ACC112 (cell line): ENCODE measurements at regions not wholly inside any gene's neighbourhood (a gene's known extent, or its start where the extent isn't known, plus 50 kb on each side); places are given as distances from the start of the nearest gene placed in this dataset.

Experiments
- H2AFZ ChIP-seq: fragments of 200-600 bp; sonication (generic); one replicate; pipeline ENCODE4 v1.6.0; 2017; ENCODE audit warnings: antibody characterized with exemption, low read length; ENCODE audit not compliant: unreplicated experiment
- H3K27ac ChIP-seq: fragments of 200-600 bp; sonication (generic); 2 replicates; pipeline ENCODE4 v1.5.1; 2014; ENCODE audit warnings: low read depth, mild to moderate bottlenecking, antibody characterized with exemption, low read length, moderate library complexity
- H3K27me3 ChIP-seq: fragments of 200-600 bp; sonication (generic); 2 replicates; pipeline ENCODE4 v1.6.1; 2014; ENCODE audit warnings: mild to moderate bottlenecking, antibody characterized with exemption, low read length, moderate library complexity, mixed read lengths; ENCODE audit not compliant: insufficient read depth
- H3K36me3 ChIP-seq: fragments of 200-600 bp; sonication (generic); 2 replicates; pipeline ENCODE4 v1.6.1; 2016; ENCODE audit warnings: mild to moderate bottlenecking, antibody characterized with exemption, low read length, moderate library complexity, mixed read lengths; ENCODE audit not compliant: insufficient read depth
- H3K4me1 ChIP-seq: fragments of 200-600 bp; sonication (generic); one replicate; pipeline ENCODE4 v1.6.1; 2016; ENCODE audit warnings: low read length, mixed read lengths; ENCODE audit not compliant: insufficient read depth, unreplicated experiment, control insufficient read depth
- H3K4me3 ChIP-seq: fragments of 200-600 bp; sonication (generic); 2 replicates; pipeline ENCODE4 v1.5.1; 2014; ENCODE audit warnings: mild to moderate bottlenecking, low read depth, low read length
- H3K79me2 ChIP-seq: fragments of 200-600 bp; sonication (generic); one replicate; pipeline ENCODE4 v1.6.0; 2016; ENCODE audit warnings: low read length; ENCODE audit not compliant: control insufficient read depth, unreplicated experiment, insufficient read depth

- Histone ChIP-seq H3K4me1 (no peaks in the 10 kb centered on the region), H3K79me2 (no peaks in the 10 kb centered on the region), H3K4me3 (no peak overlapping the region), H3K36me3 (no peaks in the 10 kb centered on the region), H3K27ac (no peak overlapping the region), H2AFZ (no peak overlapping the region), H3K27me3 (no peaks in the 10 kb centered on the region)
These were observed 926.9 kb downstream of the TSN start for GRCh38 chr2:122682356-122682755.

GRCh38 chr2:122683018-122683417 lies 927.6 kb downstream of the TSN start:
- Histone ChIP-seq H3K4me1 (no peaks in the 10 kb centered on the region), H3K79me2 (no peaks in the 10 kb centered on the region), H2AFZ (no peak overlapping the region), H3K4me3 (no peak overlapping the region), H3K36me3 (no peaks in the 10 kb centered on the region), H3K27ac (no peak overlapping the region), H3K27me3 (no peaks in the 10 kb centered on the region)

- no peaks in the 10 kb centered on the region for H3K4me1 ChIP-seq
- H3K27ac ChIP-seq = no peak overlapping the region
- H3K27me3 ChIP-seq = no peaks in the 10 kb centered on the region
- no peak overlapping the region for H2AFZ ChIP-seq
- no peaks in the 10 kb centered on the region for H3K36me3 ChIP-seq
- H3K4me3 ChIP-seq = no peak overlapping the region
- H3K79me2 ChIP-seq = no peaks in the 10 kb centered on the region
These were observed 937.1 kb downstream of the TSN start for GRCh38 chr2:122692400-122693083.

GRCh38 chr2:122697415-122697814 lies 942.0 kb downstream of the TSN start:
- H3K79me2 ChIP-seq = no peaks in the 10 kb centered on the region
- H3K4me3 ChIP-seq = no peak overlapping the region
- H3K36me3 ChIP-seq = no peaks in the 10 kb centered on the region
- H3K27ac ChIP-seq = no peak overlapping the region
- H3K4me1 ChIP-seq = no peaks in the 10 kb centered on the region
- H3K27me3 ChIP-seq = no peaks in the 10 kb centered on the region
- H2AFZ ChIP-seq = no peak overlapping the region

GRCh38 chr2:122703676-122704075 lies 948.2 kb downstream of the TSN start:
- no peaks in the 10 kb centered on the region for H3K27me3 ChIP-seq
- no peak overlapping the region for H3K4me3 ChIP-seq
- H3K4me1 ChIP-seq = no peaks in the 10 kb centered on the region
- H3K27ac ChIP-seq = no peak overlapping the region
- no peaks in the 10 kb centered on the region for H3K36me3 ChIP-seq
- no peak overlapping the region for H2AFZ ChIP-seq
- H3K79me2 ChIP-seq = no peaks in the 10 kb centered on the region

GRCh38 chr2:122704109-122704563 lies 948.7 kb downstream of the TSN start:
- no peaks in the 10 kb centered on the region for H3K79me2 ChIP-seq
- H3K36me3 ChIP-seq = no peaks in the 10 kb centered on the region
- H3K27ac ChIP-seq = no peak overlapping the region
- no peaks in the 10 kb centered on the region for H3K4me1 ChIP-seq
- H2AFZ ChIP-seq = no peak overlapping the region
- no peak overlapping the region for H3K4me3 ChIP-seq
- H3K27me3 ChIP-seq = no peaks in the 10 kb centered on the region

GRCh38 chr2:122705746-122706145 lies 950.3 kb downstream of the TSN start:
- H3K79me2 ChIP-seq = no peaks in the 10 kb centered on the region
- H3K27me3 ChIP-seq = no peaks in the 10 kb centered on the region
- H3K4me3 ChIP-seq = no peak overlapping the region
- no peaks in the 10 kb centered on the region for H3K36me3 ChIP-seq
- no peak overlapping the region for H3K27ac ChIP-seq
- no peak overlapping the region for H2AFZ ChIP-seq
- H3K4me1 ChIP-seq = no peaks in the 10 kb centered on the region

GRCh38 chr2:122706757-122707223 lies 951.3 kb downstream of the TSN start:
- Histone ChIP-seq H2AFZ (no peak overlapping the region), H3K4me1 (no peaks in the 10 kb centered on the region), H3K79me2 (no peaks in the 10 kb centered on the region), H3K4me3 (no peak overlapping the region), H3K36me3 (no peaks in the 10 kb centered on the region), H3K27ac (no peak overlapping the region), H3K27me3 (no peaks in the 10 kb centered on the region)

- H3K27me3 ChIP-seq = no peaks in the 10 kb centered on the region
- no peak overlapping the region for H3K27ac ChIP-seq
- H3K36me3 ChIP-seq = no peaks in the 10 kb centered on the region
- H3K4me3 ChIP-seq = no peak overlapping the region
- H2AFZ ChIP-seq = no peak overlapping the region
- no peaks in the 10 kb centered on the region for H3K79me2 ChIP-seq
- no peaks in the 10 kb centered on the region for H3K4me1 ChIP-seq
These were observed 951.9 kb downstream of the TSN start for GRCh38 chr2:122707224-122707824.

GRCh38 chr2:122710049-122710448 lies 954.6 kb downstream of the TSN start:
- no peak overlapping the region for H3K4me3 ChIP-seq
- no peaks in the 10 kb centered on the region for H3K36me3 ChIP-seq
- no peaks in the 10 kb centered on the region for H3K27me3 ChIP-seq
- no peak overlapping the region for H2AFZ ChIP-seq
- H3K79me2 ChIP-seq = no peaks in the 10 kb centered on the region
- no peak overlapping the region for H3K27ac ChIP-seq
- no peaks in the 10 kb centered on the region for H3K4me1 ChIP-seq

- Histone ChIP-seq H3K36me3 (no peaks in the 10 kb centered on the region), H2AFZ (no peak overlapping the region), H3K27me3 (no peaks in the 10 kb centered on the region), H3K79me2 (no peaks in the 10 kb centered on the region), H3K27ac (no peak overlapping the region), H3K4me1 (no peaks in the 10 kb centered on the region), H3K4me3 (no peak overlapping the region)
These were observed 958.3 kb downstream of the TSN start for GRCh38 chr2:122713800-122714199.
